GM23338 (cell line): ENCODE measurements at regions not wholly inside any gene's neighbourhood (a gene's known extent, or its start where the extent isn't known, plus 50 kb on each side); places are given as distances from the start of the nearest gene placed in this dataset.

Source experiments
- ATAC-seq: fragments of 200-7000 bp; cut with Tn5 transposase; 3 replicates; pipeline ENCODE4 v1.9.1; 2020
- DNase-seq: peaks from one replicate; pipeline ENCODE4 v3.0.0-alpha.2; 2015; ENCODE audit warnings: low spot score
- H2AFZ ChIP-seq: fragments of 200-600 bp; sonication (generic); 2 replicates; pipeline ENCODE4 v1.8.0; 2016; ENCODE audit warnings: antibody characterized with exemption, mild to moderate bottlenecking, moderate library complexity
- H3F3A ChIP-seq: fragments of 200-600 bp; sonication (generic); replicated peaks from 2 replicates; pipeline ENCODE4 v1.8.0; 2017; ENCODE audit warnings: antibody characterized with exemption, mixed run types, low read depth
- H3K27ac ChIP-seq: fragments of 200-600 bp; sonication (generic); 2 replicates; pipeline ENCODE4 v1.6.1; 2016; ENCODE audit warnings: low read depth
- H3K27me3 ChIP-seq: fragments of 200-600 bp; sonication (generic); 2 replicates; pipeline ENCODE4 v1.8.0; 2016; ENCODE audit warnings: mild to moderate bottlenecking, mixed run types, moderate library complexity; ENCODE audit not compliant: insufficient read depth
- H3K36me3 ChIP-seq: fragments of 200-600 bp; sonication (generic); 2 replicates; pipeline ENCODE4 v1.8.0; 2016; ENCODE audit warnings: mild to moderate bottlenecking; ENCODE audit not compliant: insufficient read depth
- H3K4me1 ChIP-seq: fragments of 200-600 bp; sonication (generic); 2 replicates; pipeline ENCODE4 v1.8.0; 2016; ENCODE audit warnings: mild to moderate bottlenecking, moderate library complexity; ENCODE audit not compliant: insufficient read depth
- H3K4me2 ChIP-seq: fragments of 200-600 bp; sonication (generic); 2 replicates; pipeline ENCODE4 v1.7.1; 2017; ENCODE audit warnings: mixed run types
- H3K4me3 ChIP-seq: fragments of 200-600 bp; sonication (generic); 2 replicates; pipeline ENCODE4 v1.6.1; 2016; ENCODE audit warnings: mixed run types
- H3K79me2 ChIP-seq: fragments of 200-600 bp; sonication (generic); replicated peaks from 2 replicates; pipeline ENCODE4 v1.8.0; 2017; ENCODE audit warnings: mild to moderate bottlenecking; ENCODE audit not compliant: insufficient read depth
- H3K9me2 ChIP-seq: fragments of 200-600 bp; sonication (generic); 2 replicates; pipeline ENCODE4 v1.8.0; 2017; ENCODE audit not compliant: insufficient read depth
- H4K20me1 ChIP-seq: fragments of 200-600 bp; sonication (generic); replicated peaks from 2 replicates; pipeline ENCODE4 v1.8.0; 2017; ENCODE audit warnings: mild to moderate bottlenecking; ENCODE audit not compliant: insufficient read depth
- H3K27ac Mint-ChIP-seq: 2 replicates; pipeline ENCODE4 v1.8.0; 2020; ENCODE audit warnings: inconsistent platforms, mild to moderate bottlenecking, moderate library complexity, mixed read lengths
- H3K27me3 Mint-ChIP-seq: 3 replicates; pipeline ENCODE4 v1.8.0; 2022; ENCODE audit warnings: low read depth, mild to moderate bottlenecking, moderate library complexity, mixed read lengths, inconsistent platforms; ENCODE audit not compliant: insufficient read depth, poor library complexity
- H3K36me3 Mint-ChIP-seq: 3 replicates; pipeline ENCODE4 v1.8.0; 2021; ENCODE audit warnings: low read depth, mild to moderate bottlenecking, inconsistent platforms, moderate library complexity, mixed read lengths
- H3K4me1 Mint-ChIP-seq: 3 replicates; pipeline ENCODE4 v1.8.0; 2020; ENCODE audit warnings: mild to moderate bottlenecking, inconsistent platforms, mixed read lengths
- H3K4me3 Mint-ChIP-seq: 3 replicates; pipeline ENCODE4 v1.8.0; 2021; ENCODE audit warnings: moderate library complexity, mild to moderate bottlenecking, inconsistent platforms, mixed read lengths
- H3K9me3 Mint-ChIP-seq: 3 replicates; pipeline ENCODE4 v1.8.0; 2020; ENCODE audit warnings: moderate library complexity, mild to moderate bottlenecking, inconsistent platforms, mixed read lengths
- ETS1 ChIP-seq: IDR thresholded peaks from 2 replicates; pipeline ENCODE4 v1.6.1; 2016; ENCODE audit warnings: antibody characterized with exemption
- EZH2phosphoT487 ChIP-seq: fragments of 200-600 bp; sonication (generic); IDR thresholded peaks from one replicate; pipeline ENCODE4 v1.8.1; 2018; ENCODE audit warnings: antibody characterized with exemption; ENCODE audit not compliant: unreplicated experiment
- JUNB ChIP-seq: IDR thresholded peaks from one replicate; pipeline ENCODE4 v1.6.1; 2016; ENCODE audit warnings: antibody characterized with exemption; ENCODE audit not compliant: unreplicated experiment
- NANOG ChIP-seq: IDR thresholded peaks from 2 replicates; pipeline ENCODE4 v1.6.1; 2016; ENCODE audit warnings: antibody characterized with exemption, borderline replicate concordance
- REST ChIP-seq: IDR thresholded peaks from one replicate; pipeline ENCODE4 v1.6.1; 2018; ENCODE audit warnings: antibody characterized with exemption; ENCODE audit not compliant: unreplicated experiment
- STAT1 ChIP-seq: IDR thresholded peaks from one replicate; pipeline ENCODE4 v1.6.1; 2016; ENCODE audit warnings: antibody characterized with exemption; ENCODE audit not compliant: unreplicated experiment
- ZNF462 ChIP-seq: fragments of 250-450 bp; sonication (Bioruptor Pico); IDR thresholded peaks from 2 replicates; pipeline ENCODE4 v1.5.0; 2020; ENCODE audit warnings: mild to moderate bottlenecking, moderate library complexity

- Mint-ChIP-seq H3K9me3 (no peaks in the 10 kb centered on the region), H3K36me3 (no peaks in the 10 kb centered on the region), H3K4me3 (no peak overlapping the region), H3K27me3 (no peaks in the 10 kb centered on the region), H3K27ac (no peak overlapping the region), H3K4me1 (peaks cover 5% of the 10 kb centered on the region; the same call in 2 of the 3 replicates)
- H3K4me2 ChIP-seq = no peak overlapping the region
- H3K27ac ChIP-seq = no peak overlapping the region
- no peak overlapping the region for H3K4me3 ChIP-seq
- no peaks in the 10 kb centered on the region for H3K9me2 ChIP-seq
- H3K36me3 ChIP-seq = no peaks in the 10 kb centered on the region
- H3K79me2 ChIP-seq = no peaks in the 10 kb centered on the region
- no peaks in the 10 kb centered on the region for H3K4me1 ChIP-seq
- no peaks in the 10 kb centered on the region for H3K27me3 ChIP-seq
- H3F3A ChIP-seq = no peaks in the 10 kb centered on the region
- H2AFZ ChIP-seq = peak overlapping the region; percentile 85
- ATAC-seq = no peak
- DNase-seq = no peak
- no peaks in the 10 kb centered on the region for H4K20me1 ChIP-seq
- TF ChIP-seq STAT1 (no peak), EZH2phosphoT487 (no peak), REST (no peak), NANOG (no peak), JUNB (no peak), ZNF462 (no peak), ETS1 (no peak)
Observed at GRCh38 chr7:42407021-42407710, 170.2 kb upstream of the GLI3 start.
